Bronchial epithelial cell (primary cell): ENCODE measurements at regions not wholly inside any gene's neighbourhood (a gene's known extent, or its start where the extent isn't known, plus 50 kb on each side); places are given as distances from the start of the nearest gene placed in this dataset.

Source experiments
- DNase-seq: peaks from one replicate; pipeline ENCODE4 v3.0.0-alpha.2; 2010; ENCODE audit warnings: low read depth
- FAIRE-seq: peaks from 2 replicates; lab custom pipeline; 2011; peaks lifted over from hg19 to GRCh38; lab: Jason Lieb, UNC
- H3K27me3 ChIP-seq: 2 replicates; pipeline ENCODE4 v1.5.1; 2011; ENCODE audit warnings: low read length; ENCODE audit not compliant: control insufficient read depth, insufficient read depth
- H3K36me3 ChIP-seq: 2 replicates; pipeline ENCODE4 v1.5.1; 2011; ENCODE audit warnings: low read length; ENCODE audit not compliant: control insufficient read depth, insufficient read depth
- H3K4me3 ChIP-seq: 2 replicates; pipeline ENCODE4 v1.5.1; 2011; ENCODE audit warnings: mild to moderate bottlenecking, low read depth, low read length, control low read depth
- TF ChIP-seq, protein P1 (sequence below): IDR thresholded peaks from 2 replicates; pipeline ENCODE4 v1.5.1; 2011; ENCODE audit warnings: mild to moderate bottlenecking, moderate library complexity, low read length, control low read depth, inconsistent platforms; ENCODE audit not compliant: insufficient read depth, severe bottlenecking

DNA sequence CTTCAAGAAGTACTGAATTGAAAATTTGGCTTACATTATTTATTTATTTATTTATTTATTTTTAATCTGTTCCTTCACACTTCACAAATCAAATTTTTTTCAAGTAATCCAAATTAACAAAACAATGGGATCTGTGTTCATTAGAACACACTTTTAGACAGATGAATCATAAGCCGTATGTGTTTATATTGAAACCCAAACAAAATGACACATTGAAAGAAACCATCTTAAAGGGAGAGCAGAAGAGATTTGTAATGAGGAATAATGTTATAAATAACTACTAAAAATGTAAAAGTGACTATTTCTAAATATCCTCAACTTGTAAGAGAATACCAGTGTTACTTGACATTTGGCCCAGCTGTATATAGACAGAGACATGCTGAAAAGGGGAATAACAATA is 991.0 kb upstream of the CHAC2 start:
- TF ChIP-seq, protein P1, sequence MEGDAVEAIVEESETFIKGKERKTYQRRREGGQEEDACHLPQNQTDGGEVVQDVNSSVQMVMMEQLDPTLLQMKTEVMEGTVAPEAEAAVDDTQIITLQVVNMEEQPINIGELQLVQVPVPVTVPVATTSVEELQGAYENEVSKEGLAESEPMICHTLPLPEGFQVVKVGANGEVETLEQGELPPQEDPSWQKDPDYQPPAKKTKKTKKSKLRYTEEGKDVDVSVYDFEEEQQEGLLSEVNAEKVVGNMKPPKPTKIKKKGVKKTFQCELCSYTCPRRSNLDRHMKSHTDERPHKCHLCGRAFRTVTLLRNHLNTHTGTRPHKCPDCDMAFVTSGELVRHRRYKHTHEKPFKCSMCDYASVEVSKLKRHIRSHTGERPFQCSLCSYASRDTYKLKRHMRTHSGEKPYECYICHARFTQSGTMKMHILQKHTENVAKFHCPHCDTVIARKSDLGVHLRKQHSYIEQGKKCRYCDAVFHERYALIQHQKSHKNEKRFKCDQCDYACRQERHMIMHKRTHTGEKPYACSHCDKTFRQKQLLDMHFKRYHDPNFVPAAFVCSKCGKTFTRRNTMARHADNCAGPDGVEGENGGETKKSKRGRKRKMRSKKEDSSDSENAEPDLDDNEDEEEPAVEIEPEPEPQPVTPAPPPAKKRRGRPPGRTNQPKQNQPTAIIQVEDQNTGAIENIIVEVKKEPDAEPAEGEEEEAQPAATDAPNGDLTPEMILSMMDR = no peak
- Histone ChIP-seq H3K27me3 (no peaks in the 10 kb centered on the region), H3K36me3 (no peaks in the 10 kb centered on the region), H3K4me3 (no peak overlapping the region)
- no peak for DNase-seq
- FAIRE-seq = no peak

DNA sequence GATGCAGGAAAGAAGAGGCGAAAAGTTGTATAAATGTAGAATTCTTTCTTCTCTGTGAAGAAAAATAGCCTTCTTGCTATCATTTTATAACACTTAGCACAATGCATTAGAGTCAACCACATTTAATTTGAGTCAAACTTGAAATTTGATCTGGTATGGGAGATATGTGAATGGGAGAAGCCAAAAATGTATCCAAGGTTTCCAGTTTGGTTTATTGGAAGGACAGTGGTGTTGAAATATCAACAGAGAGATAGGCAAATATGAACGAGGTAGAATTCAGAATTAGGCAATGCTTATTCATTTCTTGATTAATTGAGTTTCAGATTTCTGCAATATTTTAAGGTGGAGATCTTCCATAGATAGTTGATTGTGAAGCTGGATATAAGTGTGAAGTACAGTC is 991.9 kb upstream of the CHAC2 start:
- H3K4me3 ChIP-seq = no peak overlapping the region
- TF ChIP-seq, protein P1 = no peak
- no peak for DNase-seq
- no peaks in the 10 kb centered on the region for H3K27me3 ChIP-seq
- no peaks in the 10 kb centered on the region for H3K36me3 ChIP-seq
- no peak for FAIRE-seq

GRCh38 chr2:52765735-52766134 is 1001.9 kb upstream of the CHAC2 start:
- H3K36me3 ChIP-seq = no peaks in the 10 kb centered on the region
- no peaks in the 10 kb centered on the region for H3K27me3 ChIP-seq
- H3K4me3 ChIP-seq = no peak overlapping the region
- TF ChIP-seq, protein P1 = no peak
- FAIRE-seq (no peak), DNase-seq (no peak)

- Histone ChIP-seq H3K27me3 (no peaks in the 10 kb centered on the region), H3K36me3 (no peaks in the 10 kb centered on the region), H3K4me3 (no peak overlapping the region)
- DNase-seq (no peak), FAIRE-seq (no peak)
- TF ChIP-seq, protein P1 = no peak
These were observed 1017.8 kb upstream of the CHAC2 start for GRCh38 chr2:52749764-52750163.

DNA sequence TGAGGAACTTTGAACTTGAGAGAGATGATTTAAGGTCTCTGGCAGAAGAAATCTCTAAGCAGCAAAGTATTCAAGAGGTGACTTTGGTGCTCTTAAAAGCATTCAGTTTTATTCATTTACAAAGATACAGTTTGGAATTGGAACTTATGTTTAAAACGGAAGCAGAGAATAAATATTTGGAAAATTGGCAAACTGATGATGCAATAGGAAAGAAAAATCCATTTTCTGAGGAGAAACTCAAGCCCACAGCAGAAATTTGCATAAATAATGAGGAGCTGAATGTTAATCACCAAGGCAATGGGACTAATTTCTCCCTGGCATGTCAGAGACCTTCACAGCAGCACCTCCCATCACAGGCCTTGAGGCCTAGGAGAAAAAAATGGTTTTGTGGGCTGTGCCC is 1022.5 kb upstream of the CHAC2 start:
- TF ChIP-seq, protein P1 = no peak
- no peaks in the 10 kb centered on the region for H3K27me3 ChIP-seq
- FAIRE-seq (no peak), DNase-seq (no peak)
- no peak overlapping the region for H3K4me3 ChIP-seq
- H3K36me3 ChIP-seq = no peaks in the 10 kb centered on the region

GRCh38 chr2:52732849-52733395 is 1034.7 kb upstream of the CHAC2 start:
- FAIRE-seq (no peak), DNase-seq (no peak)
- Histone ChIP-seq H3K4me3 (no peak overlapping the region), H3K27me3 (no peaks in the 10 kb centered on the region), H3K36me3 (no peaks in the 10 kb centered on the region)
- TF ChIP-seq, protein P1 = no peak
